Upper lobe of left lung (tissue), 6 donors: ENCODE measurements at regions not wholly inside any gene's neighbourhood (a gene's known extent, or its start where the extent isn't known, plus 50 kb on each side); places are given as distances from the start of the nearest gene placed in this dataset.

Experiments used
- ATAC-seq, 2 donors: fragments of 200-7000 bp; cut with Tn5 transposase; one replicate each; pipeline ENCODE4 v1.9.1; 2022; ENCODE audit warnings: mild to moderate bottlenecking in 2 of 2, moderate library complexity in 2 of 2; ENCODE audit not compliant: low FRiP score in 2 of 2
- DNase-seq, 2 donors: peaks; one replicate each; pipeline ENCODE4 v3.0.0-alpha.2; 2019 to 2020
- H3K27ac ChIP-seq, 4 donors: fragments of 200-600 bp; sonication (generic); one replicate each; pipeline ENCODE4 v1.5.1; 2016 to 2019
- H3K27me3 ChIP-seq, 4 donors: fragments of 200-600 bp; sonication (generic); one replicate each; pipeline ENCODE4 v1.5.1; 2017 to 2019
- H3K36me3 ChIP-seq, 4 donors: fragments of 200-600 bp; sonication (generic); one replicate each; pipeline ENCODE4 v1.5.1; 2016 to 2019
- H3K4me1 ChIP-seq, 4 donors: fragments of 200-600 bp; sonication (generic); one replicate each; pipeline ENCODE4 v1.5.1; 2018 to 2019
- H3K4me3 ChIP-seq, 4 donors: fragments of 200-600 bp; sonication (generic); one replicate each; pipeline ENCODE4 v1.5.1; 2017 to 2019; ENCODE audit warnings: mild to moderate bottlenecking in 2 of 4, moderate library complexity in 1 of 4
- H3K9me3 ChIP-seq, 4 donors: fragments of 200-600 bp; sonication (generic); one replicate each; pipeline ENCODE4 v1.5.1; 2018 to 2019
- EP300 ChIP-seq, 4 donors: sonication (generic); formaldehyde crosslinking; IDR thresholded peaks; one replicate each; pipeline ENCODE4 v1.5.1; 2017; ENCODE audit warnings: antibody characterized with exemption in 4 of 4, control low read depth in 2 of 4
- POLR2A ChIP-seq, 4 donors: fragments of 450-650 bp; IDR thresholded peaks; one replicate each; pipeline ENCODE4 v1.5.1; 2016 to 2017; ENCODE audit warnings: antibody characterized with exemption in 4 of 4, mild to moderate bottlenecking in 2 of 4
- POLR2AphosphoS5 ChIP-seq, 2 donors: sonication (generic); formaldehyde crosslinking; IDR thresholded peaks; one replicate each; pipeline ENCODE4 v1.5.1; 2017; ENCODE audit warnings: antibody characterized with exemption in 2 of 2
- WGBS, 2 donors: methylation state at CpG; one replicate each; pipeline ENCODE4 v1.1.5; 2017 to 2018; 5-methylcytosine and 5-hydroxymethylcytosine counted together
- TF ChIP-seq, protein P1 (sequence below), 6 experiments: fragments of 450-650 bp in 4 of 6; fragments of 200-600 bp in 2 of 6; sonication (generic) in 2 of 6; IDR thresholded peaks; one replicate each; pipeline ENCODE4 v1.5.1; 2016 to 2019; ENCODE audit warnings: antibody characterized with exemption in 6 of 6
- donor health status: DM: no; HTN: no; CAD: no; lungs with moderate emphysema.
- donor health status: DM: no; HTN: yes; CAD: no; lungs with severe emphysema.

DNA sequence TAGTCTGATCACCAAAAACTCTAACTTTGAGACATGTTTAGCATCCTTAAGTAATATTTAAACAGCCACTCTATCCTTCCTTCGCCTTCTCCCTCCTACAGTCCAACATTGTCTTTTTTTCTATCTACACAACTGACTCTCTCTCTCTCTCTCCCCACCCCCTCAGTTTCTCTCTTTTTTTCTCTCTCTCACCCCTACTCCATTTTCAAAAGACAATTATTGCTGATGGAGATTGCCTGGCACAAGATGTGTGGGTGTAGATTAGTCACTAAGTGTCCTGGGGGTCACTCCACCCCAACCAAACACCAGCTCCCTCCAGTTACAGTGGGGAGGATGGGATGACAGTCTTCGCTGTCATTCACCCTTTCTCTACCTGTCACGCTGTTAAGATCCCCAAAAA is 94.5 kb upstream of the NFIA start:
- H3K9me3 ChIP-seq: no peaks in the 10 kb centered on the region
- H3K4me3 ChIP-seq: no peak overlapping the region
- H3K36me3 ChIP-seq: no peaks in the 10 kb centered on the region
- H3K4me1 ChIP-seq: no peaks in the 10 kb centered on the region
- no peaks in the 10 kb centered on the region for H3K27me3 ChIP-seq
- ATAC-seq: no peak
- 95 to 98% methylated on average over 3 of the region's 3 CpGs for WGBS, 2 donors
- DNase-seq: no peak
- no peak overlapping the region for H3K27ac ChIP-seq
- TF ChIP-seq POLR2AphosphoS5 (IDR thresholded peaks at IDR 0.05) (no peak), POLR2A (IDR thresholded peaks at IDR 0.05) (no peak), EP300 (IDR thresholded peaks at IDR 0.05) (no peak)
- TF ChIP-seq, protein P1, sequence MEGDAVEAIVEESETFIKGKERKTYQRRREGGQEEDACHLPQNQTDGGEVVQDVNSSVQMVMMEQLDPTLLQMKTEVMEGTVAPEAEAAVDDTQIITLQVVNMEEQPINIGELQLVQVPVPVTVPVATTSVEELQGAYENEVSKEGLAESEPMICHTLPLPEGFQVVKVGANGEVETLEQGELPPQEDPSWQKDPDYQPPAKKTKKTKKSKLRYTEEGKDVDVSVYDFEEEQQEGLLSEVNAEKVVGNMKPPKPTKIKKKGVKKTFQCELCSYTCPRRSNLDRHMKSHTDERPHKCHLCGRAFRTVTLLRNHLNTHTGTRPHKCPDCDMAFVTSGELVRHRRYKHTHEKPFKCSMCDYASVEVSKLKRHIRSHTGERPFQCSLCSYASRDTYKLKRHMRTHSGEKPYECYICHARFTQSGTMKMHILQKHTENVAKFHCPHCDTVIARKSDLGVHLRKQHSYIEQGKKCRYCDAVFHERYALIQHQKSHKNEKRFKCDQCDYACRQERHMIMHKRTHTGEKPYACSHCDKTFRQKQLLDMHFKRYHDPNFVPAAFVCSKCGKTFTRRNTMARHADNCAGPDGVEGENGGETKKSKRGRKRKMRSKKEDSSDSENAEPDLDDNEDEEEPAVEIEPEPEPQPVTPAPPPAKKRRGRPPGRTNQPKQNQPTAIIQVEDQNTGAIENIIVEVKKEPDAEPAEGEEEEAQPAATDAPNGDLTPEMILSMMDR (IDR thresholded peaks at IDR 0.05): no peak

DNA sequence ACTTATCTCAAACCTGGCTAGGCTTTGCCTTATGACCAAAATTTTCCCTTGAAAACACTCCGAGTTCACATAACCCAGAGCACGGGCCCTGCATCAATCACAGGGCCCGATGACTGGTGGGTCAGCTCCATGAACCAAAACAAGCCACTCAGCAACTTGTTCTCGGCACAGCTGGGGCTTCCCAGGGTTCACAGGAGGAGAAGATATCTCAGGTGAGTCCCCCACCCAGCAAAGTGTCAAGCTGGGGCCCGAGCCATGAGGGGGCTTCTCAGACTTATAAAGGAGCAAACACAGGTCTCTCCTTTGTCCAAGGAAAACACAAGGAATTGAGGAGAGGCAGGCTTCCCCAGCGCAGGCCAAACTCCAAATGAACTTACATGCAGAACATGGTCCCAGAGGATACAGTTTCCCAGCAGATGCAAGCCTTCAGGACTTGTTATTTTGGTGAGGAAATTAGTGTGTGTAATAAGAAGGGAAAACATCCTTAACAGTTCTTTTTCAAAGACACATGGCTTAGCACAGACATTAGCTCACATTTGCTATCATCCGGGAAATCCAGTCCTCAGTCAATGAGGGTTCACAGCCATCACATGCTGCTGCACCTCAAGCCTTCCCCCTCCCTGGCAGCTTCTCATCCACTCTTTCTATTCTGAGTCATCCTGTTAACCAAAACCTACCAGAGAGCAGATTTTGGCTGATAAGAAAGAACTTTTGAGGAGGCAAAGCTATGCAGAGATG is 98.1 kb upstream of the NFIA start:
- Histone ChIP-seq H3K4me3 (no peak overlapping the region), H3K9me3 (no peaks in the 10 kb centered on the region), H3K36me3 (no peaks in the 10 kb centered on the region), H3K27me3 (no peaks in the 10 kb centered on the region), H3K27ac (peak overlapping the region in 3 of 4 donors; percentile 16 to 43 (median 16)), H3K4me1 (no peaks in the 10 kb centered on the region)
- ATAC-seq (peak; percentile 72 to 87), DNase-seq (no peak)
- WGBS, 2 donors: 52 to 70% methylated on average over 7 of the region's 7 CpGs
- TF ChIP-seq, protein P1 (IDR thresholded peaks at IDR 0.05): no peak
- TF ChIP-seq POLR2A (IDR thresholded peaks at IDR 0.05) (no peak), EP300 (IDR thresholded peaks at IDR 0.05) (no peak), POLR2AphosphoS5 (IDR thresholded peaks at IDR 0.05) (no peak)

DNA sequence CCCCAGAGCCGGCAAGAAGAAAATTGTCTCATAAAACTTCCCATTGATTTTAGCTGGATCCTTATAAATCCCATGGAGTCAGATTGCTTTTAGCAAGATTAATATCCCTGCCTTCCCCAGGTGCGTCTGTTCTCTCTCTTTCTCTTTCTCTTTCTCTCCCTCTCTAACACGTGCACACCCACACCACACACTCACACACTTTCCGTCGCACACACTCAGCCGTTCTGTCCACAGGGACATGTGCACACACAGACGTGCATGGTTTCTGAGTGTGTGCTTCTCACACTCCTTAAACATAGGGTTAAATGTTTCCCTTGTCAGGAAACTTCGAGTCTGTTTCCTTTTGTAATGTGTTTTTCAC is 98.7 kb upstream of the NFIA start:
- no peaks in the 10 kb centered on the region for H3K27me3 ChIP-seq
- H3K36me3 ChIP-seq: no peaks in the 10 kb centered on the region
- 69 to 72% methylated on average over 8 of the region's 8 CpGs for WGBS, 2 donors
- ATAC-seq (no peak), DNase-seq (no peak)
- no peak for TF ChIP-seq EP300 (IDR thresholded peaks at IDR 0.05)
- TF ChIP-seq POLR2A (IDR thresholded peaks at IDR 0.05): no peak
- TF ChIP-seq, protein P1 (IDR thresholded peaks at IDR 0.05): no peak
- TF ChIP-seq POLR2AphosphoS5 (IDR thresholded peaks at IDR 0.05): no peak
- H3K9me3 ChIP-seq: no peaks in the 10 kb centered on the region
- H3K4me3 ChIP-seq: no peak overlapping the region
- H3K4me1 ChIP-seq: no peaks in the 10 kb centered on the region
- H3K27ac ChIP-seq: peak overlapping the region in 2 of 4 donors; percentile 16

DNA sequence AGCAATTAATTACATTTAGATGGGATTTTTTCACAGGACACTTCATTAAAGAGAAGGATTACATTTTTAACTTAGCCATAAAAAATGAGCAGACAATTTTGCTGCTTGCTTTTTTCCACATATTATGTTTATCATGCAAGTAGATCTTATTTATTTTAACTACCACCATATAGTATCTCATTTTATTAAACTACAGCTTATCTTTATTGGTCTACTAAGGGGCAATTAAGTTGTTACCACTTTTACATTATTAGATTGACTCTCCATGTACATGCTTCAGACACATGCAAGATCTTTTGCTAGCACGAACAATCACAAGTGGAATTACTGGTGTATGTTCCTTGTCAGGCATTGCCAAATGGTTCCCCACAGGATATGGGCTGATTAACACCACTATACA is 99.8 kb upstream of the NFIA start:
- Histone ChIP-seq H3K4me3 (no peak overlapping the region), H3K27ac (no peak overlapping the region), H3K4me1 (no peaks in the 10 kb centered on the region), H3K27me3 (no peaks in the 10 kb centered on the region), H3K36me3 (no peaks in the 10 kb centered on the region), H3K9me3 (no peaks in the 10 kb centered on the region)
- DNase-seq: no peak
- TF ChIP-seq POLR2AphosphoS5 (IDR thresholded peaks at IDR 0.05): no peak
- TF ChIP-seq, protein P1 (IDR thresholded peaks at IDR 0.05): no peak
- no peak for TF ChIP-seq EP300 (IDR thresholded peaks at IDR 0.05)
- TF ChIP-seq POLR2A (IDR thresholded peaks at IDR 0.05): no peak
- WGBS, 2 donors: 55 to 68% methylated on average over 1 of the region's 1 CpG
- no peak for ATAC-seq

DNA sequence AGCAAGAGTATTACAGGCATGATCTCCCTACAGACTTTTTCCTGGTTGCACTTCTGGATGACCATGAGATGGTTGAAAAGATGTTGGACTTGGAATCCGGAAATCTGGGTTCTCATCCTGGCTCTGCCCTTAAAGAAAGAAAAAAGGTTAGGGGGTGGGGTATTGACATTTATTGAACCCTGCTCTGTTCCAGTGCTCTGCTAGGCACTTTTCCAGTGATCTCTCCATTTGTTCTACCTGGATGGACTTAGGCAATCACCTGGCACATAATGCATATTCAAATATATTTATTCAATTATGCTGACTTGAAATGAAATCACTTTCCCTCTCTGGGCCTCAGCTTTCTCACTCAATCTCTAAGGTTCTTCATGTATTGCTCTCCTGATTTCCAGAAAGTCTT is 101.0 kb upstream of the NFIA start:
- TF ChIP-seq, protein P1 (IDR thresholded peaks at IDR 0.05): no peak
- TF ChIP-seq POLR2AphosphoS5 (IDR thresholded peaks at IDR 0.05) (no peak), EP300 (IDR thresholded peaks at IDR 0.05) (no peak), POLR2A (IDR thresholded peaks at IDR 0.05) (no peak)
- WGBS, 2 donors: 82 to 89% methylated on average over 1 of the region's 1 CpG
- Histone ChIP-seq H3K36me3 (no peaks in the 10 kb centered on the region), H3K27ac (no peak overlapping the region), H3K9me3 (no peaks in the 10 kb centered on the region), H3K27me3 (no peaks in the 10 kb centered on the region), H3K4me1 (no peaks in the 10 kb centered on the region), H3K4me3 (no peak overlapping the region)
- DNase-seq: no peak
- no peak for ATAC-seq
